ENCODE measurements at regions not wholly inside any gene's neighbourhood (a gene's known extent, or its start where the extent isn't known, plus 50 kb on each side); places are given as distances from the start of the nearest gene placed in this dataset.

DNA sequence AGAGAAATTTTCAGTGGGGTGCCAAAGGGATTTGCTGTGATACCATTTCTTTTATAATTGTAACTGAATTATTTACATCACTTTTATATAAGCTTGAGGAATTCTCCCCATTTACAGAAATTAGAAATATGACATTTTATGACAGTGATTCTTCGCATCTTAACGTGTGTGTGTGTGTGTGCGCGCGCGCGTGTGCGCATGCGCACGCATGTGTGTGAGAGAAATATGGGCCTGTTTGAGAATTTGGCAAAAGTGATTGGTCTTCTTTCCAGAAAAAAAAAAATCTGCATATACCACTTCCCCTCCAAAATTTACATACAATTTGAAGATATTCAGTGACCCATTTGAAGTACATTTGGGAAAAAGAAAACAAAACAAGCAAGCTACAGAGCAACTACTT is 190.7 kb upstream of the PDE4D start:
- no peak for TF ChIP-seq POLR2A (IDR thresholded peaks at IDR 0.05)
- TF ChIP-seq, protein P1, sequence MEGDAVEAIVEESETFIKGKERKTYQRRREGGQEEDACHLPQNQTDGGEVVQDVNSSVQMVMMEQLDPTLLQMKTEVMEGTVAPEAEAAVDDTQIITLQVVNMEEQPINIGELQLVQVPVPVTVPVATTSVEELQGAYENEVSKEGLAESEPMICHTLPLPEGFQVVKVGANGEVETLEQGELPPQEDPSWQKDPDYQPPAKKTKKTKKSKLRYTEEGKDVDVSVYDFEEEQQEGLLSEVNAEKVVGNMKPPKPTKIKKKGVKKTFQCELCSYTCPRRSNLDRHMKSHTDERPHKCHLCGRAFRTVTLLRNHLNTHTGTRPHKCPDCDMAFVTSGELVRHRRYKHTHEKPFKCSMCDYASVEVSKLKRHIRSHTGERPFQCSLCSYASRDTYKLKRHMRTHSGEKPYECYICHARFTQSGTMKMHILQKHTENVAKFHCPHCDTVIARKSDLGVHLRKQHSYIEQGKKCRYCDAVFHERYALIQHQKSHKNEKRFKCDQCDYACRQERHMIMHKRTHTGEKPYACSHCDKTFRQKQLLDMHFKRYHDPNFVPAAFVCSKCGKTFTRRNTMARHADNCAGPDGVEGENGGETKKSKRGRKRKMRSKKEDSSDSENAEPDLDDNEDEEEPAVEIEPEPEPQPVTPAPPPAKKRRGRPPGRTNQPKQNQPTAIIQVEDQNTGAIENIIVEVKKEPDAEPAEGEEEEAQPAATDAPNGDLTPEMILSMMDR (IDR thresholded peaks at IDR 0.05): no peak
